Limb (tissue), 2 donors: ENCODE measurements at regions not wholly inside any gene's neighbourhood (a gene's known extent, or its start where the extent isn't known, plus 50 kb on each side); places are given as distances from the start of the nearest gene placed in this dataset.

ENCODE experiments used
- DNase-seq, 2 donors: peaks; one replicate each; pipeline ENCODE4 v3.0.0-alpha.2; 2016; ENCODE audit errors: extremely low spot score in 2 of 2

DNA sequence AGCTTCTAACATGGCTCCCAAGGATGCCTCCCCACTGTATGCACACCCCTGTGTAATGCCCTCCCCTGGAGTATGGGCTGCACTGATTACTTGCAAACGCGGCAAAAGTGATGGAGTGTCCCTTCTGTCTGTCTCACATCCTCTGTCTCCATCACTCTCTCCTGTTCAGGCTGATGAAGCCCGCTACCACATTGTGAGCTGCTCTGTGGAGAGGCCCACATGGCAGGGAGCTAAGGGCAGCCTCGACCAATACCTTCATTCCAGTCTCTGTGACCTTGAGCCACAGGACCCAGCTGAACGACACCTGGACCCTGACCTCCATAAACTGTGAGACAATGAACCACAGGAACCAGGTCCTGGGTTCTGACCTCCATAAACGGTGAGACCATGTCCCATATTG is 154.1 kb upstream of the ETV3 start:
- DNase-seq = no peak

DNA sequence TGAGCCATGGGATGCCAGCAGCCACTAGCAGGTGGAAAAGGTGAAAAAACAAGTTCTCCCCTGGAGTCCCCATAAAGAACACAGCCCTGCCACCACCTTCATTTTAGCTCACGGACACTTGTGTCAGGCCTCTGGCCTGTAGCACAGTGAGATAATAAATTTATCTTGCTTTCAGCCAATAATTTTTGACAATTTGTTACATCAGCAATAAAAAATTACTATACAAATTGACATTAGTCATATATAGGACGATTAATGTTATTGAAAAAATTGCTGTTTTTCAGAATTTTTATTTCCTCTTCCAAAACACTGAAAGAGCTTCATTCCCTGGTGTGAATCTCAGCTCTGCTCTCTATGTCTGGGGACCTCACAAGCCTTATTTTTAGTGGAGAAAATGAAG is 152.9 kb upstream of the ETV3 start:
- no peak for DNase-seq

DNA sequence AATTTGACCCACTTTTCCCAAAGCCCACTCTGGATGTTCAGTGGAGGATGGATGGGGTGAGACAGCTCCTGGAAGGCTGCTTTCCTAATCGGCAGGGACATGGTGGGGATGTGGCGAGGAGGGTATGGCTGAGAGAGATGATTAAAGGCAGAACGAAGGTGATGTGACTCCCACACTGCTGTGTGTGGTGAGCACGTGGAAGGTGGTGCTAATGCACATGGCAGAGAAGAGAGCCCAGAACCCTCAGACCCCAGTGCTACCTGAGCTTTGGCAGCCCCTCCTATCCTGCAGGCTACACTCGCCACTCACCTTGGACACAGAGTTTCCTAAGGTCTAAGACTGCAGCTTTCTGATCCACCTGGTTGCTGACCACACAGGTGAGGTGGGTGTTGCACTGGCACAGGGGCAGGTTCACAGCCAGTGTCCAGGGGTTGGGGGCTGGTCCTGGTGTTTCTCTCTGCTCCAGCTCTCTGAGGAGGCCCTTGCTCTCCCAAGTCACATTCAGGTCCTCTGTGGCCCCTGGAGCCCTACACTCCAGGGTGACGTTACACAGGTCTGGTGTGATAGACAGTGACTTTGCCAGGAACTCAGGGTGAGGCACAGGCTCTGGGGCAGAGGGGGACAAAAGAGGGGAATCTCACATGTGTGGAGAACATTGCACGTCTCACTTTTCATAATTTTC is 151.4 kb upstream of the ETV3 start:
- no peak for DNase-seq

DNA sequence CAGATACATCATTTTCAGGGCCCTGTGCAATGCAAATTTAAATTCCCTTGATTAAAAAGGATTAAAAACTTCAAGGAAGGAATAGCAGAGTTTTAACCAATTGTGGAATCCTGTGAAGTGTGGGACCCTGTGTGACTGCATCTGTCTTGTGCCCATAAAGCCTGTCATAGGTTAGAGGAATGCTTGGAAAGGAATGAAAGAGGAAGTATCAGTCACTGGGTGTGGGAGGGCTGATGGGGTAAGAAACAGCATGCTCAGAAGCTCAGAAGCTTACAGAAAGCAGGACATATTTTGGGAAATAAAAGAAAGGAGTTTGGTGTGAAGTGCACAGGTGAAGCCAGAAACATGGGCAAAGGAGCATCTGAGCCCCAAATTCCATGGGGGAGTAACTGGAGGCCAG is 150.8 kb upstream of the ETV3 start:
- no peak for DNase-seq

DNA sequence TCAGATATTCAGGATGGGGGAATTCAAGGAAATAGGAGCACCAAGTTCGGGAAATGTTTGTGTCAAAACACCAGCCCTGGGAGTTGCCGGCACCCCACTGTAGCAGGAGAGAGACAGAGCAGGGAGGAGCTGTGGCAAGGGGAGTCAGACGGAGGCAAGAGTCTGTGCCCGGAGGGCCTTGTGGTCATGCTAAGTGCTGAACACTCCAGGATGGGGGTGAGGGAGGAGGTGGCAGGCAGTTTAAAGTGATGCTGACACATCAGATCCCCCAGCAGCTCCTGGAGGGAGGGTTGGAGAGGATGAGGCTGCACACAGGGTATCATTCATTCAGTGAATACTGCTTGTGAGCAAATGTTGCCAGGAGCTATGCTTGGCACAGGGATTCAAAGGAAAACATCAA is 150.3 kb upstream of the ETV3 start:
- no peak for DNase-seq

DNA sequence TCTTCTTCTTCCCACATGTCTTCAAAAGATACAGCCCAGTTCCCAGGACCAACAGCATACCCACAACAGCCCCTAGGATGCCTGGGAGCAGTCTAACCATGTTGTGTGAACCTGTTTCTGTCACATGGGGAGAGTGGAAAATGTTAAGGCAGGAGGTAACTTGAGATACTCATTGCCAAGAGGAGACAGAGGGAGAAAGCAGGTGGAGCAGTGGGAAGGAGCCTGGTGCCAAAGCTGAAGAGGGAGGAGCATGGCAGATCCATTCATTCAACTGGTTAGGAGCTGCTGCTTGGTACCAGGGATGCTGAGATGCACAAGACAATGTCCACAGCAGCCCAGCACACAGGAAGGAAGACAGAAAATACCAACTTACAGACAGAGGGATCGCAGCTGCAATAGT is 149.8 kb upstream of the ETV3 start:
- no peak for DNase-seq

DNA sequence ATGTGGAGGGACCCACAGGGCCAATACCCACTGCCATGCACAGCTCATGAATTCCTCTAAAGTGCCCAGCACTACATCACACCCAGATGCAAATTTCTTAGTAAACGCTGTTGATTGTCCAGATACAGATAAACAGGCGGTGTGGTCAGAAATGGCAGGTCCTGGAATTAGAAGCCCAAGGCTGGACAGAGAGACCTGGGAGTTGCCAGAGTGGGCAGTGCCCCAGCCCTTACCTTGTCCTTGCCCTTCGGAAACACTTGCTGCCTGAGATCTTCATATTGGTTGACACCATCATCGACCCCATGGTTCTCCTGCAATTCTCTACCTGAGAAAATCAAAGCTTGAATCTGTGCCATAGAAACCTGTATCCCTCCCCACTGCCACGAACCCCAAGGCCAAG is 149.3 kb upstream of the ETV3 start:
- no peak for DNase-seq

DNA sequence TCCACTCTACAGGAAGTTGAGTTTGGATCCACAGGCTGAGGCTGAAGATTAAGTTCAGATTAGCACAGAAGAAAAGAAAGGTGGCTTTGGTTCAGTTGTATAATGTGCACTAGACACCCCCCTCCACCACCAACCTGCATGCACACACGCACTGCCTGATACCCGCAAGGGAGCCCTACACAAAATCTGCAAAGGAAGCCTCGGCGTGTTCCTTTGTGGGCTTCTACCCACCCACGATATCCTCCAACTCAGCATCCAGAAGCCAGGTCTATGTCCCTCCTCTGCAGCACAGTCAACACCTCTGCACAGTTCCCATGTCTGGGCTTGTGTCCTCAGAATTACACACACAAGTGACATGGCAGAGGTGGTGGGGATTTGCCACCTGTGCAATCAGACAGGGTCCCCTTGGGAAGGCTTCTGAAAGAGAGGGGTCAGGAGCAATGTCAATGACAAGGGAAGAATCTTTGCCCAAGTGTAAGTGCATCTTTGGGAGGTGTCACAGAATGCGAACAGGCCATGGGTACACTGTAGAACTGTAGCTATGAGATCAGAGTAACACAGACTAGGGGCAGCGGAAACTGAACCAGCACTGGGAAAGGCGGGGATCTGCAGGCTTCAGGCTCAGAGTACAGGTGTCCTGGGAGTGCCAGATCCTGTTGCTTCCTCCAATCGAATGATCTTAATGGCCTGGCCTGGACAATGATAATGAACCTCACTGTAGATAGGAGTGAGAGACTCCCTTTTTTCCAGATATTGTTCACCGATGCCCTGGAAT is 148.6 kb upstream of the ETV3 start:
- DNase-seq = no peak

DNA sequence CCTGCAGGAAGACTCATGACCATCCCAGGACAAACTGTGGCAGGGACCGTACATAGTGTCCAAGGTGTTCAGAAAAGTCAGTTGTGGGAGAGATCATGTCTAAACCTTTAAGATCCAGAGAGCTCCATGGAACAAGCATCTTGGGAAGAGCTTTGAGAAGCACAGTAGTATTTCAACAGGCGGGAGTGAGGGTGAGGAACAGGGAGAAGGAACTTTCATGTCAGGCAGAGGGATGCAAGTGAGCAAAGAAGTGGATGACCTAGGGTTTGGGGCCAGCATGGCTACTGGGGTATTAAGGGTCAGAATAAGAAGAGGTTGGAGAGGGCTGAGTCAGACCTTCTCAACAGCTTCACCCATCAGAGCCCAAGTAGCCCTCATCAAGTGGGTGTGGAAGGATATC is 147.9 kb upstream of the ETV3 start:
- DNase-seq = no peak

DNA sequence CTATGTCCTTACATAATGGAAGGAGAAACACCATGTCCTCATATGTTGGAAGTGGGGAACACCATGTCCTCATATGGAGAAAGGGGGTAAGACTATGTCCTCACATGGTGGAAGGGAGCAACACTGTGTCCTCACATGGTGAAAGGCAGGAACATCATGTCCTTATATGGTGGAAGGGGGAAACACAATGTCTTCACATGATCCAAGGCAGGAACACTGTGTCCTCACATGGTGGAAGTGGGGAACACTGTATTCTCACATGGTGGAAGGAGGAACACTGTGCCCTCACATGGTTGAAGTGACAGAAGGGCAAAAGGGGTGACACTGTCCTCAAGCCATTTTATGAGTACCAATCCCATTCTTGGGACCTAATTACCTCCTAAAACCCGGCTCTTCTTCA is 146.3 kb upstream of the ETV3 start:
- DNase-seq = no peak

DNA sequence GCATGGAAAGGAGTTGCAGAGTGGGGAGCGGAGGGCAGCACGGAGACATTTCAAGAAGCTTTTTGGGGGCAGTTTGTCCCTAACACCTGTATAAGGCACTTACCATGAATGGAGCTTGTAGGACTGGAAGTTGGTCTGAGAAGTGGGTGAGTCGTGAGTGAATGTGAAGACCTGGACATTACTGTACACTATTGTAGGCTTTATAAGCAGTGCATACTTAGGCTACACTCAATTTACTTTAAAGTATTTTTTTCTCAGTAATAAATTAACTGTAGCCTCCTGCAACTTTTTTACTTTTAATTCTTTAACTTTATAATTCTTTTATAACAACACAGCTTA is 141.6 kb upstream of the ETV3 start:
- no peak for DNase-seq

DNA sequence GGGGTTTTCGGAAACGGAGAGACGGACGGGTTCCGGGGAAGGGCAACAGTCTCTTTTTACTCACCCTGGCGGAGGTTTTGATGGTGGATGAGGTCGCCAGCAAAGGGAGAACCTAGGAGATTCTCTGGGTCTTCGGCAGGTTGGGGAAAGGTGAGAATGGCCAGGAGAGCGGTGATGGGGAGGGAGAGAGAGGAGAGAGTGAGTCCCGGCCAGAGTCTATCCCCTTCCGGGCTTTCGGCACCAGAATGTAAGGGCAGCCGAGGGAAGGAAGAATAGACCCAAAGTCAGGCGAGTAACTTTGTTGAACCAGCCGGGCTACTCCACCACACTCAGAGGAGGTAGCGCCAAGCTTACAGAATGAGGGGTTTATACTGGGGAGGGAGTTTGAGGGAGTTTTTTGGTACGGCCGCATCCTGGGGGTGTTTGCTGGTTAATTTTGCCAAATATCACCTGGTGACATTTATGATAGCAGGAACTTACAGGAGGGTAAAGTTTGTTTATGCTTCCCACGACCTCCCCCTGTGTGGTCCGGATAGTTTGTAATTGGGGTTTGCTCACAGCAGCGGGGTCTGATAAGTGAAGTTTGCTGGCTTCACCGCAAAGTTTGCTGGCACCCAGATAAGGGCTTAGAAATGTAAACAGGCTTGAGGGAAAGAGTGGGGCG is 141.1 kb upstream of the ETV3 start:
- no peak for DNase-seq

DNA sequence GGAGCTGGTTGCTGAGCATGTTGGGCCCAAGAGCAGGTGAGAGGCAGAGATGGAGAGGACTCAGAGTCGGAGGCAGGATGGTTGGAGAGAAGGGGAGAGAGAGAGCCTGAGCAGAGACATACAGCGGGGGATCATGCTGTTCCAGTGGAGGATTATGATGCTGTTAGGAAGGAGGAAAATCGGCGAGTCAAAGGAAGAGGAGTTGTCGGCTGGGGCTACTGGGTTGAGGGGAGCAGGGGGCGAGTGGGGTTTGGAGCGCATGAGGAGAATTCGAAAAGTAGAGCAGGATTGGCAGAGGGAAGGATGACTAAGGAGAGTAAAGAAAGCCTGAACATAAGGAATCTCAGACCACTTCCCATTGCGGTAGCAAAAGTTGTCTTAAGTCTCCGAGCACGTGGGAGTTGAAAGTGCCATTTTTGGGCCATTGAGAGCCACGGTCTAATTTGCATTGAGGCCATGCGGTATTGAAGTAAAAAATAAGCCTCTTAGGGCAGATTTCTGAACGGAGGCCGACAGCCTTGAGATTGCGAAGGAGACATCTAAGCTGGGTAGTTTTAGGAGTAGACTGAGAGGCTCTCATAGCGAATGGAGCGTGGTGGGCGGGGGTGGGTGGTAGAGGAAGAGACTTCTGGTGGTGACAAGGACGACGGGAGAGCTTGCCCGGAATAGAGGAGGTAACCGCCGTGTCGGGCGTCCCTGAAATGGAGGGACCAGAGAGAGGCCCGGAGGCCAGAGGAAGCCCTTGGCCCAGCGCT is 140.4 kb upstream of the ETV3 start:
- DNase-seq = no peak

DNA sequence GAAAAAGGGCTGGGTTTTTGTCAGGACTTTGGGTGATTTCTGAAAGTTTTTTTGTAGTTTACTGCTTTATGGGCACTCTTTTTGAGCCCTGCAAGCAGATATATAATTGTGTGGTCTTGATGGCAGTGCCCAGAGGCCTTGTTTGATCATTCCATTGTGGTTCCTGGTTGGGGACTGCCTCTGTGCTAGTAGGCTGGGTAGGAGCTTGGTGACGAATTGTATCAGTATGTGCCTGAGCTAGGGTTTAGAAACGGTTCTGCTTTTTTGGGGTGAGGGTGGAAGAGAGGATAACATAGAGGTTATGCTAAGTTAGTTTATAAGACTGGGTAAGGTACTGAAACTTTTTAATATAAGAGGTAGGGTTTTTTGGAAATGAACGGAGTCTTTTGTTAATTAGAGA is 139.7 kb upstream of the ETV3 start:
- no peak for DNase-seq

DNA sequence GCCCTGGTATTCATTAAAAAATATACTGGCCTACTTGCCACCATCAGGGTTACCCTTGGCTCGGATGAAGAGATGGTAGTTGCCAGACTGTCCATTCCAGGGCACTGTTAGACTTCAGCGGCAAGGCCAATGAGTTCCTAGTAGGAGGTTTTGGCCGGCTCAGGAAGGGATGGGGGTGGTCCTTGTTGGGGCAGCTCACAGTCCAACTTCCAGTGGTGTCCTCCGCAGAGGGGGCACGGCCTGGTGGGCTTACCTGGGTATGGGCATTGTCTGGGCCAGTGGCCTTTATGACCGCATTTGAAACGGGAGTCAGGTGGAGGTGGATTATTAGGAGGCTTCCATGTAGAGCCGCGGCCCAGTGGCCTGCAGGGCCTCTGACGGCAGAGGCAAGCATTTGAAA is 139.1 kb upstream of the ETV3 start:
- DNase-seq = no peak

DNA sequence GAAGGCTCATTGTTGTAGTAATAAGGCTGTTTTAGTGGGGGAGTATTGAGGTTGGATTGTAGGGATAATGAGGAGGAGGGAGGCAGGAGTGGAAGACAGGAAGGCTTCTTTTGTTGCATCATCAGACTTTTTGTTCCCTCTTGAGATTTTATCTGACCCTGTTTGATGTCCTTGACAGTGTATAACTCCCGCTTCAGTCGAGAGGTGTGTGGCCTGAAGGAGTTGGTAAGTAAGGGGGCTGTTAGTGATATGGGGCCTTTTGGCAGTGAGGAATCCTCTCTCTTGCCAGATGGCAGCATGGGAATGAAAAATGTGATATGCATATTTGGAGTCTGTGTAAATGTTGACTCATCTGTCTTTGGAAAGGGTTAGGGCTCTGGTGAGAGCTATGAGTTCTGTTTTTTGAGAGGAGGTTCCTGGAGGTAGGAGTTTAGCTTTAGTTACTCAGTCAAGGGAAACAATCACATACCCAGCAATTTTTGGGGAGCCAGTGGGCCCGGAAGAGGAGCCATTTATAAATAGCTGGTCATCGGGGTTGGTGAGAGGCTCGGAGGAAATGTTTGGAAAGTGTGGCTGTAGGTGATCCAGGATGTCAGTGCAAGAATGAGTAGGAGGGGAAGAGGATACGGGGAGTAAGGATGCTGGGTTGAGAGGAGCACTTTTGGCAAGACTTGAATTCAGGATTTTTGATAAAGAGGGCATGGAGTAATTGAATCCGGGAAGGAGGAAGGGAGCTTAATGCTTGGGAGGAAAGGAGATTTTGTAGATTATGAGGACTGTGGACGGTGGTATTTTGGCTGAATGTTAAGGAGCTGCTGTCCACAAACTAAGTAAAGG is 136.7 kb upstream of the ETV3 start:
- no peak for DNase-seq

DNA sequence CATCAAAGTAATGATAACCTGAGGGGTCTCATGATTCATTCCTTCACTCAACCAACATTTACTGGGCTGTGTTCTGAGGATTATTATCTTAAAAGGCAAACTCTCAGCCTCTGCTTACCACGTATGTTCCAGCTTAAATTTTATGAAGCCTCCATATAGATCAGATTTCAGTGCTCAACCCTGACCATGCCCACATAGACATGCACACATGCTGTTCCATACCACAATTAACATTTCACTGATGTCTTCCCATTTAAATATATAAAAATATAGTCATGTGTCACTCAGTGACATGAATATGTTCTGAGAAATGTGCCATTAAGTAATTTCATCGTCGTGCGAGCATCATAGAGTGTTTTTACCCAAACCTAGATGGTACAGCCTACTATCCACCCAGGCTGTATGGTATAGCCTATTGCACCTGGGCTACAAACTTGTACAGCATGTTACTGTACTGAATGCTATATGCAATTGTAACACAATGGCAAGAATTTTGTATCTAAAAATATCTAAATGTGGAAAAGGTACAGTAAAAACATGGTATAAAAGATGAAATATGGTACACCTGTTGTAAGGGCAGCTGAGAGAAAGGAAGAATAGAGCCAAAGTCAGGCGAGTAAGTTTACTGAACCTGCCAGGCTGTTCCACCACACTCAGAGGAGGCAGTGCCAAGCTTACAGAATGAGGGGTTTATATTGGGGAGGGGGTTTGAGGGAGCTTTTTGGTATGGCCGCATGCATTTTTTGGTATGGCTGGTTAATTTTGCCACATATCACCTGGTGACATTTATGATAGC is 134.7 kb upstream of the ETV3 start:
- no peak for DNase-seq

DNA sequence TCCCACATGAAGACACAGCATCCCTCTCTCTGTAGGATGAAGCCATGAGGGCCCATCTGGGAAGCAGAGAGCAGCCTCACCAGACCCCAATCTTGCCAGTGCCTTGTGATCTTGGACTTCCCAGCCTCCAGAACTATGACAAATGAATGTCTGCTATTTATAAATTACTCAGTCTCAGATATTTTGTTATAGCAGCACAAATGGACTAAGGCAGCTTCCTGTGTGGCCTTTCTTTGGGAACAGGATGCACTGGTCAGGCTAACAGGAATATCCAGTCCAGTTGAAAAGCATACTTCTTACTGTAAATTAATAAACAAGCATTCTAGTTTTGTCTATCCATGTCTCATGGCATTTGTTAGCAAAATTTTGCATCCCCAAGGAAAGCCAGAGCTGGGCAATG is 134.1 kb upstream of the ETV3 start:
- no peak for DNase-seq

DNA sequence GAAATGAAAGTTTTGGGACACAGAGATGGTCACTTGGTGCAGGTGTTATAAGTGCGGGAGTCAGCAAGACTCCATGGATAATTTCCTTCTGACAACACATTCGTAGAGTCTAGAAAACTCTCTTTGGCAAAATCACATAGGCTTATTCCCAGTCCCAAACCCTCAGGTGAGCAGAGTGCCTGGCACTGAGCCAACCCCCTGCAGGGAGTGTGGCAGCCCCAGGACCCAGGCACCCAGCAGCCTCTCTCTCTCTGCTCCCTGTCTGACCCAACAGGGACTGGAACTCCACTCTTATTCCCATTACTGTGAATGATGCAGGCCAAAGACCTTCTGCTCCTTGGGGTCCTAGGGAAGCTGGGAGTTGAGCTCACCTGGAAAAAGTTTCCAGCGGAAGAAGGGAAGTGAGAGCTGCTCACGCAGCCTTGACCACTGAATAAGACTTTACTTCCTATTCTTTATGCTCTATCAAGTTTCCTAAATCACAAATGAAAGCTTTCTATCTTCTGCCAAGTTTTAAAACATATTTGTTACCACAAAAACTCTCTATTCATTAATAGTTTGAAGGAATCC is 132.6 kb upstream of the ETV3 start:
- DNase-seq = no peak

DNA sequence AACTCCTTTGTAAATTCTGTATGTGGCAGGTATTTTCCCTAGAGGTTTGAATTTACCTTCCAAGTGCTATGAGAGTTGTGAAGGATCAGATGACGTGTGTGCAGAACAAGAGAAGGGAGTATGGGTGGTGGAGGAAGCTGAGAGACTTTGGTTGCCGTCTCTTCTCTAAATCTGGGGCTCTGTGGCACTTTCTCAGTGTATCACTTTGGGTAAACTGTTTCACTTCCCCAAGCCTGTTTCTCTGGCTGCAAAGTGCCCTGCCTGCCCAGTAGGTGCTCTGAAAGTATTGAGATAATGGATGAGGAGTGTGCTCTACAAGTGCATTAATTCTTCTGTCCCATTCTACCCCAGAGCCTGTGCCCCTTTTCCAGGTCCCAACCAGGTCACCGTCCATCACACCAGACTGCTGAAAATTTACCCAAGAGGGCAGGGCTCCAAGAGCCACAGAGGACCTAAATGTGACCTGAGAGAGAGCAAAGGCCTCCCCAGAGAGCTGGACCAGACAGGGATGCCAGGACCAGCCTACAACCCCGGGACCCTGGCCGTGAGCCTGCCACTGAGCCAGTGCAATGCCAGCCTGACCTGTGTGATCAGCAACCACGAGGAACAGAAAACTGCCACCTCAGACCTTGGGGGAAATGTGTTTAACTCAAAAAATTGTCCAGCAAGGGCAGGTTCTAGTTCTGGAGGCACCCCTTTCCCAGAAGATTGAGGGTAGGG is 131.6 kb upstream of the ETV3 start:
- no peak for DNase-seq
